ENCODE measurements at regions not wholly inside any gene's neighbourhood (a gene's known extent, or its start where the extent isn't known, plus 50 kb on each side); places are given as distances from the start of the nearest gene placed in this dataset.

DNA sequence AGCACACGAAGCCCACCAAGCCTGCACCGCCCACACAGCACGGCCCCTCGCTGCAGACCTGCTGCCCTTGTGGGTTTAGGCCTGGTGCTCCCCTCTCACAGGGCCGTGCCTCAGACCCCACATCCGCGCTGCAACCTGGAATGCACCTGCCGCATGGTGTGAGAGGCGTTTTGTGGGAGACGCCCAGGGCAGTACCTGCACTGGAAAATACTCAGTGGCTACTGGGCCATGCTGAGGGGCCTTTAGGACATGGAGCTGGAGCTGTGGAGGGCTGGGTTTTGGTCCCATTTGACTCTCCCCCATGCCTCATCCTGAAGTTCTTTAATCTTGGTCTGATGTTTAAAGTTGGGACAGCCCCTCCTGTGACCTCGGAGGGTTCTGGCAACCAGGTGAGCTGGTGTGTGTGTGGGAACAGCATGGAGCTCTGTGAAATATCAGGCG is 116.3 kb downstream of the ERMARD start:
- TF ChIP-seq POLR2A (IDR thresholded peaks at IDR 0.05) = no peak
- TF ChIP-seq, protein P1, sequence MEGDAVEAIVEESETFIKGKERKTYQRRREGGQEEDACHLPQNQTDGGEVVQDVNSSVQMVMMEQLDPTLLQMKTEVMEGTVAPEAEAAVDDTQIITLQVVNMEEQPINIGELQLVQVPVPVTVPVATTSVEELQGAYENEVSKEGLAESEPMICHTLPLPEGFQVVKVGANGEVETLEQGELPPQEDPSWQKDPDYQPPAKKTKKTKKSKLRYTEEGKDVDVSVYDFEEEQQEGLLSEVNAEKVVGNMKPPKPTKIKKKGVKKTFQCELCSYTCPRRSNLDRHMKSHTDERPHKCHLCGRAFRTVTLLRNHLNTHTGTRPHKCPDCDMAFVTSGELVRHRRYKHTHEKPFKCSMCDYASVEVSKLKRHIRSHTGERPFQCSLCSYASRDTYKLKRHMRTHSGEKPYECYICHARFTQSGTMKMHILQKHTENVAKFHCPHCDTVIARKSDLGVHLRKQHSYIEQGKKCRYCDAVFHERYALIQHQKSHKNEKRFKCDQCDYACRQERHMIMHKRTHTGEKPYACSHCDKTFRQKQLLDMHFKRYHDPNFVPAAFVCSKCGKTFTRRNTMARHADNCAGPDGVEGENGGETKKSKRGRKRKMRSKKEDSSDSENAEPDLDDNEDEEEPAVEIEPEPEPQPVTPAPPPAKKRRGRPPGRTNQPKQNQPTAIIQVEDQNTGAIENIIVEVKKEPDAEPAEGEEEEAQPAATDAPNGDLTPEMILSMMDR (IDR thresholded peaks at IDR 0.05) = no peak
- WGBS, 4 donors = 88 to 92% (median 91%) methylated on average over 10 to 12 of the region's 12 CpGs
- DNase-seq (peak in 1 of 5 donors; percentile 9), ATAC-seq (no peak)
- Histone ChIP-seq H3K9me3 (peaks cover 0 to 3% (median 0%) of the 10 kb centered on the region in 12 donors), H3K4me1 (peaks cover 0 to 4% (median 0%) of the 10 kb centered on the region in 12 donors), H3K36me3 (no peaks in the 10 kb centered on the region), H3K4me3 (no peak overlapping the region), H3K27me3 (no peaks in the 10 kb centered on the region), H3K27ac (no peak overlapping the region)
- intact Hi-C loops (cut with DNase I) = no loop called here

DNA sequence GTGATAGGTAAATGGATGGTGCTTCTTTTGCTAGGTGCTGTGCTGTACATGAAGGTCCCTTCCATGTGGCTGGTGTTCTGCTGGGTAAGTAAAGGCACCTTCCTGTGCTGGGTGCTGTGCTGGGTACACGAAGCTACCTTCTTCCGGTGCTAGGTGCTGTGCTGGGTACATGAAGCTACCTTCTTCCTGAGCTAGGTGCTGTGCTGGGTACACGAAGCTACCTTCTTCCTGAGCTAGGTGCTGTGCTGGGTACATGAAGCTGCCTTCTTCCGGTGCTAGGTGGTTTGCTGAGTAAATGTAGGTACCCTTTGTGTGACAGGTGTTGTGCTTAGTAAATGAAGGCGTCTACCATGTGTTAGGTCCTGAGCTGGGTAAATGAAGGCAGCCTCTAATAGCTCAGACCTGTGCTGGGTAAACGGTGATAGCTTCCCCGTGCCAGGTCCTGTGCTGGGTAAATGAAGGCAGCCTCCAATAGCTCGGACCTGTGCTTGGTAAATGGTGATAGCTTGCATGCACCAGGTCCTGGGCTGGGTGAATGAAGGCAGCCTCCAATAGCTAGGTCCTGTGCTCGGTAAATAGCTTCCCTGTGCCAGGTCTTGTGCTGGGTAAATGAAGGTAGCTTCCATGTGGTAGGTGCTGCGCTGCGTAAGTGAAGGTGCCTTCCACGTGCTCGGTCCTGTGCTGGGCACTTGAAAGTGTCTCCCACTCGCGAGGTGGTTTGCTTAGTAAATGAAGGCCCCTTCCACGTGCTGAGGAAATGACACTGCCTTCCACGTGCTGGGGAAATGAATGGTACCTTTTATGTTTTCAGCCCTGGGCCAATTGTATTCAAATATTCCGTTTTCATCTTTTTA is 115.5 kb downstream of the ERMARD start:
- WGBS, 4 donors = 83 to 86% (median 85%) methylated on average over 16 to 18 of the region's 18 CpGs

DNA sequence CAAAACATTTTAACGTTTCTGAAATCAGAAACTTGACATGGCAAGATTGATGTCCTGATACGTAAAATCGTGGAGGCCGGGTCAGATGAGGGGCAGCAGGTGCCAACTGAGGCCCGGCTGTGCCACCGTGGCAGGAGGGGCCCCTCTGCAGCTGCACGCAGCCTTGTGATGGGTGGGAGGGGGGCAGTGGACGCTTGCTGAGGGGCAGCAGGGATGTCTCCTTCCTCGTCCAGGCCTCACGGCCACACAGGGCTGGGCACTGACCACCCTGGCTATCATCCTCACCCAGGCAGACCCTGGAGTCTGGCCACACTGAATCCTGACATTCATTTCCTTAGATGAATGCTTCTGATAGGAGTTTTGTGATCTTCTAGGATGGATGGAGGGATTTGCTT is 114.7 kb downstream of the ERMARD start:
- DNase-seq = peak in 1 of 5 donors; percentile 10
- no peaks in the 10 kb centered on the region for H3K36me3 ChIP-seq
- H3K9me3 ChIP-seq = peaks cover 0 to 3% (median 0%) of the 10 kb centered on the region in 12 donors
- no peaks in the 10 kb centered on the region for H3K27me3 ChIP-seq
- intact Hi-C loops (cut with DNase I) = no loop called here
- no peak for ATAC-seq
- 86 to 91% (median 88%) methylated on average over 6 to 10 of the region's 10 CpGs for WGBS, 4 donors
- no peak overlapping the region for H3K4me3 ChIP-seq
- H3K4me1 ChIP-seq = peaks cover 0 to 14% (median 7%) of the 10 kb centered on the region in 12 donors
- no peak overlapping the region for H3K27ac ChIP-seq
- TF ChIP-seq, protein P1 (IDR thresholded peaks at IDR 0.05) = no peak
- TF ChIP-seq POLR2A (IDR thresholded peaks at IDR 0.05) = no peak

More for the DNA sequence above, 115.5 kb downstream of the ERMARD start:
- H3K4me3 ChIP-seq = no peak overlapping the region
- H3K27me3 ChIP-seq = no peaks in the 10 kb centered on the region
- ATAC-seq (no peak), DNase-seq (peak in 1 of 5 donors; percentile 11)
- H3K4me1 ChIP-seq = peaks cover 0 to 12% (median 5%) of the 10 kb centered on the region in 12 donors
- no peaks in the 10 kb centered on the region for H3K36me3 ChIP-seq
- H3K27ac ChIP-seq = no peak overlapping the region
- intact Hi-C loops (cut with DNase I) = no loop called here
- no peak for TF ChIP-seq POLR2A (IDR thresholded peaks at IDR 0.05)
- TF ChIP-seq, protein P1 (IDR thresholded peaks at IDR 0.05) = no peak
- H3K9me3 ChIP-seq = peaks cover 0 to 3% (median 0%) of the 10 kb centered on the region in 12 donors

DNA sequence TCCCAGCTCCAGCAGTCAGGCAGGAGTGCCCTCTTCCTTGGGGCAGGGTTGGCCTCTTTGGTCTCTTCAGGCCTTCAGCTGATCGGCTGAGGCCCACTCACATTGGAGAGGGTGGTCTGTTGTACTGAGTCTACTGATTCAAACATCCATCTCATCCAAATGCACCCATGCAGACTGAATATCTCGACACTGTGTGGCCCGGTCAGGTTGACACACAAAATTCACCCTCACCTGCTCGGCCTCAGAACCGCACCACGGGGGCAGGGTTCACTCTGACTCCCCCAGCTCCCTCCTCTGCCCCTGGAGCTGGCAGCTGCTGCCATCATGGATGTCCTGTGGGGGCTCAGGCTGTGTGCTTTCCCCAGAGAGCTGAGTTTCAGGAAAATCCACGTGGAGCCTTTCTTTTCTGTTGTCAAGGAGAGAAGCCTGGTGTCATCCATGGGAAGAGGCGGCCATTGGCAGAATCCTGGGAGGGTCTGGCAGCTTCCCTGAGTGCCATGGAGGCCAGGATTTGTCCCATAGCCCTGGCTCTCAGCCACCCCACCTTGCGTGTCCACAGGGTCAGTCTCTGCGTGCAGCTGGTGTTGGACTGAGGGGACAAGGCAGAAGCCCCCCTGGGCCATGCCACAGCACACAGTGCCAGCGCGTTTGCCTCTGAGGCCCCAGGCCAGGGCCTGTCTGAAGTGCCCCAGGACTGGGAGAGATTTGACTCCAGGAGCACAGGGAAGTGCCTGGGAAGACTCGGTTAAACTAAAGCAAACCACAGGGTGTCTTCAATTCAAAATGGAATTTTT is 114.1 kb downstream of the ERMARD start:
- Histone ChIP-seq H3K4me1 (peaks cover 0 to 15% (median 8%) of the 10 kb centered on the region in 12 donors), H3K36me3 (no peaks in the 10 kb centered on the region), H3K4me3 (no peak overlapping the region), H3K27me3 (no peaks in the 10 kb centered on the region), H3K9me3 (no peaks in the 10 kb centered on the region), H3K27ac (no peak overlapping the region)
- intact Hi-C loops (cut with DNase I) = no loop called here
- WGBS, 4 donors = 84 to 92% (median 86%) methylated on average over 10 to 13 of the region's 13 CpGs
- no peak for TF ChIP-seq POLR2A (IDR thresholded peaks at IDR 0.05)
- TF ChIP-seq, protein P1 (IDR thresholded peaks at IDR 0.05) = no peak
- DNase-seq (peak in 1 of 5 donors; percentile 5), ATAC-seq (no peak)
